Suprapubic skin (tissue), 4 donors: ENCODE measurements at regions not wholly inside any gene's neighbourhood (a gene's known extent, or its start where the extent isn't known, plus 50 kb on each side); places are given as distances from the start of the nearest gene placed in this dataset.
"Not testable (repeated sequence)": the region's sequence is repeated elsewhere in the genome, so short reads cannot be mapped to it uniquely, and the experiment has no call there.

Experiments
- DNase-seq, 2 donors: peaks; one replicate each; pipeline ENCODE4 v3.0.0-alpha.2; 2019; ENCODE audit warnings: low spot score in 2 of 2
- H3K27ac ChIP-seq: fragments of 200-600 bp; sonication (generic); one replicate; pipeline ENCODE4 v1.5.1; 2019
- H3K27me3 ChIP-seq: fragments of 200-600 bp; sonication (generic); one replicate; pipeline ENCODE4 v1.5.1; 2019
- H3K36me3 ChIP-seq: fragments of 200-600 bp; sonication (generic); one replicate; pipeline ENCODE4 v1.5.1; 2019
- H3K4me1 ChIP-seq: fragments of 200-600 bp; sonication (generic); one replicate; pipeline ENCODE4 v1.5.1; 2019
- H3K4me3 ChIP-seq: fragments of 200-600 bp; sonication (generic); one replicate; pipeline ENCODE4 v1.5.1; 2019; ENCODE audit warnings: mild to moderate bottlenecking
- H3K9me3 ChIP-seq: fragments of 200-600 bp; sonication (generic); one replicate; pipeline ENCODE4 v1.5.1; 2019
- CTCF ChIP-seq, 2 donors: fragments of 200-600 bp in 1 of 2; fragments of 450-650 bp in 1 of 2; sonication (generic) in 1 of 2; IDR thresholded peaks; one replicate each; pipeline ENCODE4 v1.5.1; 2016 to 2019; ENCODE audit warnings: antibody characterized with exemption in 2 of 2, mild to moderate bottlenecking in 1 of 2, moderate library complexity in 1 of 2
- EP300 ChIP-seq: sonication (generic); formaldehyde crosslinking; IDR thresholded peaks from one replicate; pipeline ENCODE4 v1.6.1; 2017; ENCODE audit warnings: antibody characterized with exemption
- POLR2A ChIP-seq, 2 donors: fragments of 450-650 bp; IDR thresholded peaks; one replicate each; pipeline ENCODE4 v1.6.1; 2017; ENCODE audit warnings: antibody characterized with exemption in 2 of 2, mild to moderate bottlenecking in 2 of 2, moderate library complexity in 2 of 2
- POLR2AphosphoS5 ChIP-seq, 3 donors: sonication (generic); formaldehyde crosslinking; IDR thresholded peaks; one replicate each; pipeline ENCODE4 v1.6.1; 2017; ENCODE audit warnings: antibody characterized with exemption in 3 of 3
- WGBS: methylation state at CpG from one replicate; pipeline ENCODE4 v1.1.5; 2018; 5-methylcytosine and 5-hydroxymethylcytosine counted together

GRCh38 chr5:37951946-37952721 is 112.3 kb upstream of the GDNF start:
- peaks cover 6% of the 10 kb centered on the region for H3K27me3 ChIP-seq
- DNase-seq = no peak
- TF ChIP-seq CTCF (IDR thresholded peaks at IDR 0.05) = no peak
- TF ChIP-seq POLR2A (IDR thresholded peaks at IDR 0.05) = no peak
- TF ChIP-seq POLR2AphosphoS5 (IDR thresholded peaks at IDR 0.05) = no peak
- TF ChIP-seq EP300 = no peak
- no peak overlapping the region for H3K27ac ChIP-seq
- no peaks in the 10 kb centered on the region for H3K4me1 ChIP-seq
- 86% methylated on average over 32 of the region's 32 CpGs for WGBS
- no peaks in the 10 kb centered on the region for H3K36me3 ChIP-seq
- H3K9me3 ChIP-seq = no peaks in the 10 kb centered on the region
- H3K4me3 ChIP-seq = no peak overlapping the region

GRCh38 chr5:37950436-37950835 is 110.6 kb upstream of the GDNF start:
- WGBS = 81% methylated on average over 1 of the region's 1 CpG
- no peaks in the 10 kb centered on the region for H3K4me1 ChIP-seq
- no peak overlapping the region for H3K4me3 ChIP-seq
- TF ChIP-seq CTCF (IDR thresholded peaks at IDR 0.05) = no peak
- no peak for DNase-seq
- H3K27me3 ChIP-seq = peaks cover 6% of the 10 kb centered on the region
- no peaks in the 10 kb centered on the region for H3K9me3 ChIP-seq
- no peaks in the 10 kb centered on the region for H3K36me3 ChIP-seq
- H3K27ac ChIP-seq = no peak overlapping the region

GRCh38 chr5:37945446-37945845 is 105.6 kb upstream of the GDNF start:
- whole genome bisulfite sequencing = 89% methylated on average over 1 of the region's 1 CpG
- Histone ChIP-seq H3K4me1 (no peaks in the 10 kb centered on the region), H3K36me3 (no peaks in the 10 kb centered on the region), H3K27me3 (no peaks in the 10 kb centered on the region), H3K27ac (no peak overlapping the region), H3K4me3 (no peak overlapping the region), H3K9me3 (no peaks in the 10 kb centered on the region)
- TF ChIP-seq EP300 = no peak
- TF ChIP-seq POLR2AphosphoS5 (IDR thresholded peaks at IDR 0.05) = no peak
- TF ChIP-seq CTCF (IDR thresholded peaks at IDR 0.05) = no peak
- no peak for TF ChIP-seq POLR2A (IDR thresholded peaks at IDR 0.05)
- no peak for DNase-seq

- not testable (repeated sequence) for H3K4me1 ChIP-seq, H3K9me3 ChIP-seq, H3K4me3 ChIP-seq, DNase-seq, H3K36me3 ChIP-seq, H3K27ac ChIP-seq, H3K27me3 ChIP-seq
- 98% methylated on average over 2 of the region's 2 CpGs for WGBS
These were observed 103.3 kb upstream of the GDNF start for GRCh38 chr5:37943136-37943535.

GRCh38 chr5:37940931-37941623 is 101.2 kb upstream of the GDNF start:
- TF ChIP-seq POLR2AphosphoS5 (IDR thresholded peaks at IDR 0.05) (no peak), POLR2A (IDR thresholded peaks at IDR 0.05) (no peak), CTCF (IDR thresholded peaks at IDR 0.05) (no peak), EP300 (no peak)
- H3K36me3 ChIP-seq = no peaks in the 10 kb centered on the region
- H3K4me1 ChIP-seq = no peaks in the 10 kb centered on the region
- 37% methylated on average over 4 of the region's 4 CpGs for WGBS
- peaks cover 3% of the 10 kb centered on the region for H3K27me3 ChIP-seq
- no peak overlapping the region for H3K4me3 ChIP-seq
- no peak for DNase-seq
- H3K27ac ChIP-seq = no peak overlapping the region
- peaks cover 7% of the 10 kb centered on the region for H3K9me3 ChIP-seq
